ENCODE measurements at regions not wholly inside any gene's neighbourhood (a gene's known extent, or its start where the extent isn't known, plus 50 kb on each side); places are given as distances from the start of the nearest gene placed in this dataset.
"Not testable (repeated sequence)": the region's sequence is repeated elsewhere in the genome, so short reads cannot be mapped to it uniquely, and the experiment has no call there.

DNA sequence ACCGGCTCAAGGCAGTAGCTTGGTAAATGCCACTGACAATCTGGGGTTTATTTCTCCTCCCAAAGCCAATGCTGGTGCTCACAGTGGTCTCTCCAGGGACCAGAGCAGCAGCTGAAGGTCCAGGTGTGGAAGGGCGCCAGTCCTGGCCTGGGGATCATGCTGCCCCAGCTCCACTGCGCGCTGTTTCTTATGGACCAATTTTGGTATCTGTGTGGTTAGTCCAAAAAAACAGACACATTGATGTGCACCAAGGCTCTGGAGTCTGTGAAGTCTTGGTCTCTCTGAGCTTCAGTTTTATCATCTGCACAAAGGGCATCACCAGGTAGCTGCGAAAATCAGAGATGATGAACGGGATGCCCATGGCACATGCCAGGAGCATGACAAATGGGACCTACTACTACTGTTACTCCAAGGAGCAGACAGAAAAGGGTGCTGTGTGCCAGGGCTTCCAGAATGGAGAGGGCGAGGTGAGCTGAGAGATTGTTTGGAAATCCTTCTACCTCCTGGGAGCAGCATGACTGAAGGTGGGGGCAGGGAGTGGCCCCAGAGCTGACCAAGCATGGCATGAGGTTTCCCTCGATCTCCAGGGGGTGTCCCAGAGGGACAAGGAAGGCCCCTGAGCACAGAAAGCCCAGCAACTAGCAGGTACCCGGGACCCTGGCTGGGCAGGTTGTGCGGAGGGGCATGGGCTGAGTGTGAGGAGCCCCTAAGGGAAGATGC lies 134.3 kb upstream of the PRR20G start:
- DNase-seq (ENCODE audit: insufficient read length, low spot score) (no peak), FAIRE-seq (no peak)

DNA sequence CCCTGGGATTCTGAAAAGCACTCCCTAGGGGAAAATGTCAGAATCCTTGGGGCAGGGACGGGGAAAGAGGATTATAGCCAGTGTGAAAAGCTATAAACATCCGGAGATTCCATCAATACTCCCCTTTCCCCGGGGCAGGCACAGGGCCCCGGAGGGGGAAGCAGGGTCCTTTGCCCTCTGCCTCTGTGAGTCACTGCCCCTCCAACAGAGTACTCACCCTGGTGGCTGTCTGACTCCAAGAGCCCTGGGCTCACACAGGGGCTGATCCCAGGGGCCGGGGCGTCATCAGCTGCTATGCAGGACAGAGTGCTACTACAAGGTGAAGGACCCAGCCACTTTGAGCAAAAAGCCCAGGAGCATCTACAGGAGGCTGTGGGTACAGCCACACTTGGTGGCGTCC lies 133.0 kb upstream of the PRR20G start:
- FAIRE-seq = no peak
- peak; percentile 22 for DNase-seq (ENCODE audit: insufficient read length, low spot score)

DNA sequence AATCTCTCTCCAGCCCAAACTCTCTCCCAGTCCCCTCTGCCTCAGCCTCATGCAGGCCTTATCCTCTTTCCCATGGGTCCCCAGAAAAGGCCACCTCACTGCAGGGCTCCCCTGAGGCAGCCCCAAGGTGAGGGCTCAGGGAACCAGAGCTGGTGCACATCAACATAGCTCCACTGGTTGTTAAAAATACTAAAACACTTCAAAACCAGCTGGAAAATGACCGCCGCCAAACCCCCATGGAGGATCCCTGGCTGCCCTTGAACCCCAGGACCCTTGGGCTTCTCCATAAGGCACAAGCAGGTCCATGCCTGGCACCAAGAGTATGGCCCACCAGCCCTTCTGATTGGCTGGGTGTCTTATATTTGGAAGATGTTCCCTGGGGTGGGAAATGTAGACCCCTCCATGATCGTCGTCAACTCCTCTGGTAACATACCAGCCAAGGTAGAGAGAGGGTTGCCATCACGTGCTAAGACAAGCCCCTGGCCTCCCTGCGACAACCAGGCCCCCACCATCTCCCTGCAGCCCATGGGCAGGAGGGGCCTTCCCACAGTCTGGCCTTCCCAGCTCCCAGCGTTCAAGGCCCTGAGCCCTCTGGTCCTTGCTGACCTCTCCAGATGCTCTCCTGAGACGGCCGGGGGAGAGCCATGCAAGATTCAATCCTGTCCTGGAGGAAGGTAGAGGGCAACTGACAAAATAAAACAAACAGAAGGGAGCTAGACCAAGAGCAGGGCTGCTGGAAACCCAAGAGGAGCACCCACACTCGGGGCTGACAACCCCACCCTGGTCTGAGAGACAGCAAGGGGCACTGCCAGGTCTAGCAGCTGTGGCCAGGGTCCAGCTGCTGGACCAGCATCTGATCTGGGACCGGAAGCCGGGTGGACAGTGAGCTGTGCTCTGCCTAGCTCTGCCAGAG lies 132.1 kb upstream of the PRR20G start:
- DNase-seq (ENCODE audit: insufficient read length, low spot score) (no peak), FAIRE-seq (no peak)

DNA sequence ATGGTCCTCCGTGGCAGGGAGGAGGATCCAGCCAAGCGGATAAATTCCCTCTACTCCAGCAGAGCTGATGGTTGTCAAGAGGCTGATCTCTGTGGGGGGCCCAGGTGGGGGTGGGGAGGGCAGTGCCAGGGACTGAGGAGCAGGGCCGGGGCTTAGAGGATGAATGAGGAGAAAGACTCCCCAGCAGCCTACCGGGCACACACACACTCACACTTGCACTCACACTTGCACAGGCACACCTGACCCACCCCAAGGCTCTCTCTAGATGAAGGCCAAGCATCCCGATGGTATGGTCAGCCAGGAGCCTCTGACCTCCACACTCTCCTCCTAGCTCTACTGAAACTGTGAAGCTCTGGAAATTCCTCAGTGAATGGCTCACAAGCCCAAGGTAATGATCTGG lies 131.3 kb upstream of the PRR20G start:
- FAIRE-seq (no peak), DNase-seq (ENCODE audit: insufficient read length, low spot score) (no peak)

DNA sequence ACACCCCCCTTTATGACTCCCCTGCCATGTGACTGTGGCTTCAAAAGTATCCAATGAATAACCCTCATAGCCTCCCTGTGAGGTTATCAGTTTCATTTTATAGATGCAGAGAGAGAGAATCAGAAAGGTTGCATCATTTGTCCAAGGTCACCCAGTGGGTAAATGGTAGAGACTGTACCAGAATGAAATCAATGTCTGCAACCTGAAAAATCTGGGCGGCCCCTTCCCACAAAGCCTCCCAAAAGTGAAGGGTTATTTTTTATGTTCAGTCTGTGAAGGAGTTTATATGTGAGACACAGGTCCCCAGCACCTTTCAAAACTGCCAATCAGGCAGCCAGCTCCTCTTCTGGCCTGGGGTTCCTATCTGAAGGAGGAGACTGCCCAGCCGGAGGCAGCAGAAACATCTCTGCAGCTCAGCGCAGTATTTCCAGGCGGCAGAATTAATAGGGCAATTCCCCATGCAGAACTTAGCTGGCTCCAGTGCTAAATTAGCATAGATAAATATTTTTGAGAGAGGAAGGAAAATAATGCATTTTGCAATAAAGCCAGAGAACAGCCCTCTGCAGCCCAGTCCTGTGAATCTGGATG lies 130.8 kb upstream of the PRR20G start:
- DNase-seq (ENCODE audit: insufficient read length, low spot score) (no peak), FAIRE-seq (no peak)

DNA sequence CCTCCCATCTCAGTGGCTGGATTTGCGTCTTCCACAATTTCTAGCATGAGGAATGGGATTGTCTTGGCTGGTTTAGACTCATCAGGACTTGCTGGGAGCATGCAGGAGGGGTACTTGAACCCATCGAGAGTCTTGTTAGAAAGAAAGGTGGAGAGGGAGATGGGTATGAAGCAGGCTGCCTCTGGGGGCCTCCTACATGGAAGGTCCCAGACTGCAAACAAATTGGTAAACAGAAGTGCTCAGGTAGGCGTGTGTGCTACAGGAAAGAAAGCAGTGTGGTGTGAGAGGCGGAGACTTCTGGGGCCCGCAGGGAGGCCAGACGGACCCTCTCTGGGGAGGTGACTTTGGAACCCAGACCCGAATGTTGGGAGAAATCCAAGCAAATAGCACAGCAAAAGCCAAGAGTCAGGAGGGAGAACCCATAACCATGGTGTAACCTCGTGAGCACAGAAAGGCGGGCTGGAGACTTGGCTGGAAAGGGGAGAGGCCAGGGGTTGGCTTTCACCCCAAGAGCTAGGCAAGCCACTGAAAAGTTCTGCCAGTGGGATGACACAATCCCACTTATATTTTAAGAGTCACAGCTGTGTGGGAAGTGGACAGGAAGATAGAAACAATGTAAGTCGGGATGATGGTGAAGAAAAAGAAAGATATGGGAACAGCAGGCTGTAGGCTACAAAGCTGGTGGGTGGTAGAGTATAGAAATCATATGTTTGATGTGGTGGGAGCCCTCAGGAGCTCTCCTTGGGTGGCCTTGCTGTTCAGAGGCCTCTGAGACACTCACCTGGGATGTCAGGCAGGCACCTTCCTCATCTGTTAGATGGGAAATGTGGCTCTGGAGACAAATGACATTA lies 130.1 kb upstream of the PRR20G start:
- no peak for DNase-seq (ENCODE audit: insufficient read length, low spot score)
- no peak for FAIRE-seq

DNA sequence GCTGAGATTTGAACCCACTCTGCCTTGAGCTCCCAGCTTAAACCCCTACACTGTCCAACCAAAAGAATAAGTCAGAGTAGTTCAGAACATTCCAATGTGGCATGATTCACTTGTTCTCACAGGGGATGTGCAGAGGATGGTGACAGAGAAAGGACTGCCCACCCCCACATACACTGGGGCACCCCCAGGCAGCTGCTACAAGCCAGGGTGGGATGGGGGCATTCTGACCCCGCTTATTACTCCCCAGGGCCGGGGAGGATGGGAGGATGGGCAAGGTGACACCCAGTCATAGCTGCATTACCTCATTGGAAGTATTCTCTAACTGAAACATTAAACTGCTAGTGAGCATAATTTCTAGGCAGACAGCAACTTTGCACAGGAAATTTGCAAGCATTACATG lies 126.0 kb upstream of the PRR20G start:
- DNase-seq (ENCODE audit: insufficient read length, low spot score) = no peak
- no peak for FAIRE-seq

DNA sequence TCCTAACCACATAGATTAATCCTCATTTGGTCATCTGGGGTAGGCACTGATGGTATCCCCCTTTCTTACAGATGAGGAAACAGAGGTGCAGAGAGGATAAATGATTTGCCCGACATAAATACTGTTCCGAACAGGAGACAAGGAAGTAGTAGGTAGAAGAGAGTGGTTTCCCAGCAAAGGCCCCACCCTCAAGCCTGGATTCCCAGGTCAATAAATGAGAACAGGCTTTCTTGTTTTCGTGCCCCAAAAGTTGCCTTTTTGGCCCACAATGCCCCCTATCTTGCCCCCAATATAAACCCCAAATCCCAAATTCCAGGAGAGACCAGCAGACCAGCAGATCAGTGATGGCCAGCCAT lies 125.5 kb upstream of the PRR20G start:
- FAIRE-seq = no peak
- DNase-seq (ENCODE audit: insufficient read length, low spot score) = no peak

DNA sequence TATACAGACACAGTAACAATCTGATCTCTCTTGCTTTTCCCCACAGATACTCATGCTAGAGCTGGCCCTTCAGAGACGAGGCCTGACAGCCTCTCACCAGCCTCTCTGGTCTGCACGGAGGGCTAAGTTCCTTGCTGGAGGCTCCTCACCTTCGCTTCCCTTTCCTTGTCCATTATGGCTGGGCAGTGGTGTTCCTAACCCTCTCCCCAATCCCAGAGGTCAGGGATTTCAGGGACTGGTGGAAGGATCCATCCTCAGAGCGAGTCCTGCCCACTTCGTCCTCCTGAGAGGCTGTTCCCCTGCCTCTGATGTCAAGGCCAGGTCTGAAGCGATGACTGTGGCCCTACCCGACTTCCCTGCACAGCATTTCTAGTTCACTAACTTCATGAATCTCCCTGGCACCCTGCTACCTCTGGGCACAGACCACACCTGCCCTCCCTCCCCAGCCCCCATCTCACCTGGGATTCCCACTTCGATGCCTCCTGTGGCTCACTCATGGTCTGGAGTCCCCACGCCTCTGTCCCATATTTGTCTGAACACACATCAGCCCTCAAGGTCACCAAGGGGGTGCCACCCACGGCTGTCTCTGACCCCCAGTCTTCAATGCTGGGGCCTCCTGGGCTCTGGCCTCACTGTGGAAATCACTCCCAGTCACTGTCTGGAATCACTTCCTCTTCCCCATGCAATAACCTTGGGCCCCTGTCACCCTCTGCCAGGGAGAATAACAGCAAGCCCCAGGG lies 124.9 kb upstream of the PRR20G start:
- FAIRE-seq = no peak
- no peak for DNase-seq (ENCODE audit: insufficient read length, low spot score)

DNA sequence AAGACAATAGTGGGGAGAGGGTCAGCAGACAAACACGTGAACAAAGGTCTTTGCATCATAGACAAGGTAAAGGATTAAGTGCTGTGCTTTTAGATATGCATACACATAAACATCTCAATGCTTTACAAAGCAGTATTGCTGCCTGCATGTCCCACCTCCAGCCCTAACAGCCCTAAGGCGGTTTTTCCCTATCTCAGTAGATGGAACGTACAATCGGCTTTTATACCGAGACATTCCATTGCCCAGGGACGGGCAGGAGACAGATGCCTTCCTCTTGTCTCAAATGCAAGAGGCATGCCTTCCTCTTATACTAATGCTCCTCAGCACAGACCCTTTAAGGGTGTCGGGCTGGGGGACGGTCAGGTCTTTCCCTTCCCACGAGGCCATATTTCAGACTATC lies 124.0 kb upstream of the PRR20G start:
- DNase-seq (ENCODE audit: insufficient read length, low spot score); FAIRE-seq: not testable (repeated sequence)

DNA sequence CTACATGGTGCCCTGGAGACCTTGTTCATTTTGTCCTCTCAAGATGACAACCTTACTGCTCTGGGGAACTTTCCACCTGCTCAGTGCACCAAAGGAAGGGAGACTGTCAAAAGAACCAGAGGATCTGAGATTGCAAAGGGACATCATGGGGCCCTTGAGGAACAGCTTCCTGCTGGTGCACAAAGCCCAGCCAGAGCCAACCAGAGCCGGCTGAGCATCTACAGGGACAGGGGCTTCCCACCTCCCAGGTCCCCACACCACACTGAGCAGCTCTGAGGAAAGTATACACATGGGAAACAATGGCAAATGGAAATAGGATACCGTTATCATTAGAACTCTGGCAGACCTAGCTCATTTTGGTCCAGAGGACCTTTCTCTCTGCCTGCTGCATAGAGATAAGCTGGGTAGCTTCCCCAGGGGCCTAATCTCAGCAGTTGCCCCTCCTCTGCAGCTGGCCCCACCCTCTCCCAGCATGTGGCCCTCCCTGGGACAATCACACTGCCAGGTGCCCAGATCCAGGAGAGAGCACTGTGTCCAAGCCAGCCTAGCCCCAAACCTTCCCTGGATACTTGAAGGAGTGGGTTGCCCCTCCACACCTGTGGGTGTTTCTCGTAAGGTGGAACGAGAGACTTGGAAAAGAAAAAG lies 123.4 kb upstream of the PRR20G start:
- FAIRE-seq (no peak), DNase-seq (ENCODE audit: insufficient read length, low spot score) (no peak)

DNA sequence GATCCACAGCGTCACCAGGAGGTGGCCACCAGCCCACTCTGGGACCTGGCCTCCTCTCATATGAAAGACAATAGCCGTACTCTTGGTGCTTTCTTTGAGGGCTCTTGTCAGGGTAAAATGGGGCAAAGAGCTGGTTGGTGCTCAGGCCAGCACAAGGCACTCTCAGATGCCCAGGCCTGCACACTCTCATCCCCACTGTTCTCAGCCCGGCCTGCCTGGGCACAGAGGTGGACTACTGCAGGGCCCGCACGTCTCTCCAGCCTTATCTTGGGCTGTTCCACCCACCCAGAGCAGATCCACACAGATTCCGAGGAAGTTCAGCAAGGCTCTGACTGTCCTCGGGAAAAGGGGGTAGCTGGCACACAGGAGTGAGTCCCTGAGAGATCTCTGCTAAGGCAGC lies 122.8 kb upstream of the PRR20G start:
- FAIRE-seq (no peak), DNase-seq (ENCODE audit: insufficient read length, low spot score) (no peak)

DNA sequence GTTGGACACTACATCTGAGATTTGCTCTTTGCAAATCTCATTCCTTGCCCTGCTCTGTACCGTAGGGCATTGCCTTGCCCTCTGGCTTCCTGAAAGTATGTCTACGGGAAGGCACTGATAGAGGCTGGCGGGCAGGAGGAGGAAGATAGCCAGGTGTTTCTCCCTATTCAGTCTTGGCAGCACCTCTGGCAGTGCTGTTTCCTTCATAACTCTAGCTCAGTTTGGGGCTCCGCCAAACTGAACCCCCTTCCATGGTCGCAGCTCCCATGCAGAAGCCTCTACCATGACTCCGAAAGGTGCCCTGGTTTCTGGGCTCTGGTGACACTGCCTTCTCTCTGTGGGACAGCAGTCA lies 122.3 kb upstream of the PRR20G start:
- DNase-seq (ENCODE audit: insufficient read length, low spot score) (no peak), FAIRE-seq (no peak)

DNA sequence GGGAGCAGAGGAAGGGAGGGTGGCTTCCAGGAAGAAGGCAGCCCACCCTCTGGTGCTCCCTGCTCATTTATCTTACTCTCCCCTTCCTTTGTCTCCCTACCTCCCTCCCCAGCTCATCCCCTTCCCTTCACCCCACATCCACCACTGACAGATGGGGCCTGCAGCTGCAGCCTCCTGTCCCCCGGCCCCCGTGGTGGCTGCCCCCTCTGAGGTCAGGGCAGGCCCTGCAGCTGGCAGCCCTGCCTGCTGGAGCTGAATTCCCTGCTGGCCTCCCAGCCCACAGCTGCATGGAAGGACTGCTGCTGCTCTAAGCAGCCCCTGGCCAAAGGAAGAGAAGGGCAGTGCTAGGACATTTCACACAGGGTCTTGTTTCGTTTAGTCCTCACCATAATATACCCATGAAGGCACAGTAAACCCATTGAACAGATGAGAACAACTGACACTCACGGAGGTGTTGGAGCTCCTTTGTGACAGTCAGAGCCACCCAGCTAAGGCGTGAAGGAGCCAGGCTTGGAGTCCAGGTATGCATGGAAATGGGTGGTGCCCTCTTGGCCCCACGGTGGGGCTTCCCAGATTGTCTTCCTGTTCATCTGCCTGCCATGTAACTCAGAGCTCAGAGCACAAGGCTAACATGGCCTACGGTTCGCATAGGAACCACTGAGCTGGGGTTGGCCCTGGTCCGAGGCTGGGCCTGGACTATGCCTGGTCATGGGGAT lies 121.7 kb upstream of the PRR20G start:
- no peak for DNase-seq (ENCODE audit: insufficient read length, low spot score)
- FAIRE-seq = no peak

DNA sequence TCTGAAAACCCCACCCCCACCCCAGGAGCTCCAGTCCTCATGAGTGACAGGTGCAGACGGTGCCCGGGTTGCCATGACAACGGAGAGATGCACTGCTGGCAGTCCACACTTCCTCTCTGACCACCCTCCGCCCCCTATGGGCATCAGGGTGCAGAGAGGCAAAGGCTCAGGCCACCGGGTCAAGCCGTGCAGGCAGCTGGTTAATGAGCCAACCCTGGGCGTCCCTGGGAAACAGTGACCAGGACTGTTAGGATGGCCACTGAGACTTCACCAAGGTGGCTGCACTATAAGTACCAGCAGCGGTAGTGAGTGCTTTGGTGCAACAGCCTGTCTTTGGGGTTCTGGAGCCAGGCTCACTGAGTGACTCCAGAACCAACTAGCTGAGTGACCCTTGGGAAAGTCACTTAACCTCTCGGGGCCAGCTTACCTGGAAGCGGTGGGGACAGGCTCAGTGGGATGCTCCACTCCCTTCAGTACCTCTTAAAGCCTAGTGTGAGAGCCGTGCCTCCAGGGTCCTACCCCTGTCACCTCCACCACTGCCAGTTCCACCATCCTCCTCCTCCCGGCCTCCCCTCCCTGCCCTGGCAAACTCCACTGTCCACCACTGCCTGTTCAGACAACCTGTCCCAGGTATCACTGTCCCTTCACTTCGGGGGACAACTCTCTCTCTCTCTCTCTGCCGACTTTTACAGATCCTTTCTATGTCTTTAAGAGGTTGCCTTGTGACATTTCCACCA lies 121.0 kb upstream of the PRR20G start:
- DNase-seq (ENCODE audit: insufficient read length, low spot score) = no peak
- FAIRE-seq = no peak

DNA sequence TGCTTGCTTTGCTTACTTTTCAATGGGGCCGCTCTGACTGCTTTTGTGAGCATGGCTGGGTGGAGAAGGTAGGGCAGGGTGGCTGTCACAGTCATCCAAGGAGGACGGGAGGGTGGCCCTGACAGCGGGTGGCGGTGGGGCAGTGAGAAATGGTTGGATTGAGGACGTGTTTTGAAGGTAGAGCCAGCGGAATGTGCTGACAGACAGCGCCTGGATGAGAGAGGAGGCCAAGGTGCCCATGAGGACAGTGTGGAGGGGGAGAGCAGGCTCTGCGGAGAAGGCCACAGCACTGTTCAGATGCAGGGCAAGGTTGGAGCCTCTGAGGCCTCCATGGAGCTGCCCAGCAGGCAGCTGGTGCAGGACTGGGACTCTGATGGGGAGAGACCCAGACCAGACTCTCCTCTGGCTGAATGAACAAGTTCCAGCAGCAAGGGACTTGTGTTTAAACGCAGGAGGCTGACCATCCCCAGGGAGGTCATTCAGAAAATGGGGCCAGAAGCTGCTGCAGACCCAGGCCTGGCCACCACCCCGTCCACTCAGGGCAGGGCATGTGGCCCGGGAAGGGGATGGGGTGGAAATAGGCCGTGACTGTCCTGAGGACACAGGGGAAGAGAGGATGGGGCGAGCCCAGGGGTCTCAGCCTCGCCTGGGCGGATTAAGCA lies 120.3 kb upstream of the PRR20G start:
- no peak for DNase-seq (ENCODE audit: insufficient read length, low spot score)
- no peak for FAIRE-seq

DNA sequence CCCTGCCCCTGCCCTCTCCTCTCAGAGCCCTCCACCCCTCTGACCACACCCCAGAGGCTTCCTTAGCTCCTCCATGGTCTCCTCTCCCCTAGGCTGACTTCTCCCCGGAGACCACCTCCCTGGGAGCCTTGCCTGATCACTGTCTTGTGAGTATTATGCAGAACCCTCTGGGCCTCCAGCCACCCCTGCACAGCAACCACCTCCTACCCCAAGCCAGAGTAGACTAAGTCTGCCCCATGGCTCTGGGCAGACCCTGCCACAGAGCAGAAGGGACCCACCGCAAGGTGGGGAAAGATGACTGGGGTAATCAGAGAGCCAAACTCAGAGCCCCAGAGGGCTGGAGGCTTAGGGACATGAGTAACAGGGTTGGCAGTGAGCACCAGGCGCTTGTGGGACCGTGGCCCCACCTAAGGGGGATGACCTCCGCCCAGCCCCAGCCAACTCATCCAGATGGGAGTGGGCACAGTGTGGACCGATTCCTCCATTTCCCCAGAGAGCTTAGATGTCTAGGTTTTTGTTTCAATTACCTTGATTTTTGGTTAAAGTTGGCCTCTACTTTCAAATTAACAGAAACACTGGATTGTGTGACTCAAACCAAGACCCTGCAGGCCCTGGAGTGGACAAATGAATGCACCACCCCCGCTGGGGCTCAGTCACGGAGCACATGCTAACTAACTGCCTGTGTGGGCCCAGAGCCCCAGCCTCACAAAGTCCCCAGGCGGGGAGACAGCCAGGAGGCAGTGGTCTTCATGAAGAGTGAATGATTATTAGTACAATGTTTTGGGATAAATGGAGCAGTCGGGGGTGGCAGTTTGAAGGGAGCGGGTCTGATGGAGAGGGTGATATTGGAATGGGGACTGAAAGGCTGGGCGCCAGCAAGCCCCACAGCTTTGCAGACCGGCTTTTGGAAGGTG lies 119.4 kb upstream of the PRR20G start:
- FAIRE-seq = no peak
- no peak for DNase-seq (ENCODE audit: insufficient read length, low spot score)

Measured in HTR-8/SVneo (cell line).